IMR-90 (cell line): ENCODE measurements at regions not wholly inside any gene's neighbourhood (a gene's known extent, or its start where the extent isn't known, plus 50 kb on each side); places are given as distances from the start of the nearest gene placed in this dataset.

Experiments
- CEBPB ChIP-seq: IDR thresholded peaks from 2 replicates; pipeline ENCODE4 v1.6.1; 2012; ENCODE audit warnings: low read depth, low read length, improper control_type of control experiment
- CHD1 ChIP-seq: IDR thresholded peaks from 2 replicates; pipeline ENCODE4 v1.6.1; 2012; ENCODE audit warnings: low read depth, low read length, improper control_type of control experiment
- MXI1 ChIP-seq: IDR thresholded peaks from 2 replicates; pipeline ENCODE4 v1.6.1; 2012; ENCODE audit warnings: low read depth, mild to moderate bottlenecking, low read length, moderate library complexity, borderline replicate concordance
- NFE2L2 ChIP-seq: fragments of 150-350 bp; IDR thresholded peaks from 2 replicates; pipeline ENCODE4 v1.6.1; 2016; ENCODE audit warnings: low read depth, mild to moderate bottlenecking, low read length
- POLR2A ChIP-seq: IDR thresholded peaks from 2 replicates; pipeline ENCODE4 v1.6.1; 2012; ENCODE audit warnings: mild to moderate bottlenecking, low read depth, low read length
- RAD21 ChIP-seq: IDR thresholded peaks from 2 replicates; pipeline ENCODE4 v1.6.1; 2012; ENCODE audit warnings: low read length, improper control_type of control experiment
- RFX5 ChIP-seq: IDR thresholded peaks from 2 replicates; pipeline ENCODE4 v1.8.0; 2012; ENCODE audit warnings: low read depth, mild to moderate bottlenecking, low read length, moderate library complexity
- SMC3 ChIP-seq: fragments of 150-350 bp; IDR thresholded peaks from 2 replicates; pipeline ENCODE4 v1.6.1; 2016; ENCODE audit warnings: low read depth, mild to moderate bottlenecking, antibody characterized with exemption, low read length, moderate library complexity
- TF ChIP-seq, protein P1 (sequence below): conservative IDR thresholded peaks from 2 replicates; pipeline ENCODE4 v1.5.1; 2012; ENCODE audit warnings: mild to moderate bottlenecking, low read depth, low read length, improper control_type of control experiment
- TF ChIP-seq, protein P2 (sequence below): fragments of 150-350 bp; IDR thresholded peaks from 2 replicates; pipeline ENCODE4 v1.6.1; 2017; ENCODE audit warnings: mild to moderate bottlenecking, antibody characterized with exemption, low read length, low read depth
- TF ChIP-seq, protein P3 (sequence below): fragments of 150-350 bp; IDR thresholded peaks from 2 replicates; pipeline ENCODE4 v1.6.1; 2016; ENCODE audit warnings: low read depth, mild to moderate bottlenecking, low read length, moderate library complexity, borderline replicate concordance

DNA sequence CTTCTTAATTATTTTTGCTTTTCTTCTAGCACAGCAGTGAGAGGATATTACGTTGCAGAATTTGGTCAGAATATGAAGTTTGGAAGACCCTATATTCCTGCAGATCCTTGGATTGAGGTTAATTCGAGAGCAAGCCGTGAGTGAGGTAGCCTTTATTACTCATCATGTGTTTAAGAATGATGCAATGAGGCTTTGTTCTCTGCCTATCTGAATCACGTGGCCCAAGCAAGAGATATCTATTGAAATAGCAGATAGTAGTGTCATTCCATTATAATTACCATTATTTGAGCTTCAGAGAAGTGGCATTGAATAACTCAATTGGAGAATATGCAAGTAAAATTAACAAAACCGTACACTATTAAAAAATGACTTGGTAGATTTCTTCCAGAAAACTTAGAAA, 641.1 kb downstream of the TMEM182 start:
- TF ChIP-seq RAD21, result no peak
- TF ChIP-seq POLR2A, result no peak
- TF ChIP-seq, protein P1, sequence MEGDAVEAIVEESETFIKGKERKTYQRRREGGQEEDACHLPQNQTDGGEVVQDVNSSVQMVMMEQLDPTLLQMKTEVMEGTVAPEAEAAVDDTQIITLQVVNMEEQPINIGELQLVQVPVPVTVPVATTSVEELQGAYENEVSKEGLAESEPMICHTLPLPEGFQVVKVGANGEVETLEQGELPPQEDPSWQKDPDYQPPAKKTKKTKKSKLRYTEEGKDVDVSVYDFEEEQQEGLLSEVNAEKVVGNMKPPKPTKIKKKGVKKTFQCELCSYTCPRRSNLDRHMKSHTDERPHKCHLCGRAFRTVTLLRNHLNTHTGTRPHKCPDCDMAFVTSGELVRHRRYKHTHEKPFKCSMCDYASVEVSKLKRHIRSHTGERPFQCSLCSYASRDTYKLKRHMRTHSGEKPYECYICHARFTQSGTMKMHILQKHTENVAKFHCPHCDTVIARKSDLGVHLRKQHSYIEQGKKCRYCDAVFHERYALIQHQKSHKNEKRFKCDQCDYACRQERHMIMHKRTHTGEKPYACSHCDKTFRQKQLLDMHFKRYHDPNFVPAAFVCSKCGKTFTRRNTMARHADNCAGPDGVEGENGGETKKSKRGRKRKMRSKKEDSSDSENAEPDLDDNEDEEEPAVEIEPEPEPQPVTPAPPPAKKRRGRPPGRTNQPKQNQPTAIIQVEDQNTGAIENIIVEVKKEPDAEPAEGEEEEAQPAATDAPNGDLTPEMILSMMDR, result no peak
- TF ChIP-seq CEBPB, result no peak
- TF ChIP-seq CHD1, result no peak
- no peak for TF ChIP-seq NFE2L2
- TF ChIP-seq MXI1, result no peak
- TF ChIP-seq, protein P2, sequence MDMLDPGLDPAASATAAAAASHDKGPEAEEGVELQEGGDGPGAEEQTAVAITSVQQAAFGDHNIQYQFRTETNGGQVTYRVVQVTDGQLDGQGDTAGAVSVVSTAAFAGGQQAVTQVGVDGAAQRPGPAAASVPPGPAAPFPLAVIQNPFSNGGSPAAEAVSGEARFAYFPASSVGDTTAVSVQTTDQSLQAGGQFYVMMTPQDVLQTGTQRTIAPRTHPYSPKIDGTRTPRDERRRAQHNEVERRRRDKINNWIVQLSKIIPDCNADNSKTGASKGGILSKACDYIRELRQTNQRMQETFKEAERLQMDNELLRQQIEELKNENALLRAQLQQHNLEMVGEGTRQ, result no peak
- no peak for TF ChIP-seq SMC3
- TF ChIP-seq, protein P3, sequence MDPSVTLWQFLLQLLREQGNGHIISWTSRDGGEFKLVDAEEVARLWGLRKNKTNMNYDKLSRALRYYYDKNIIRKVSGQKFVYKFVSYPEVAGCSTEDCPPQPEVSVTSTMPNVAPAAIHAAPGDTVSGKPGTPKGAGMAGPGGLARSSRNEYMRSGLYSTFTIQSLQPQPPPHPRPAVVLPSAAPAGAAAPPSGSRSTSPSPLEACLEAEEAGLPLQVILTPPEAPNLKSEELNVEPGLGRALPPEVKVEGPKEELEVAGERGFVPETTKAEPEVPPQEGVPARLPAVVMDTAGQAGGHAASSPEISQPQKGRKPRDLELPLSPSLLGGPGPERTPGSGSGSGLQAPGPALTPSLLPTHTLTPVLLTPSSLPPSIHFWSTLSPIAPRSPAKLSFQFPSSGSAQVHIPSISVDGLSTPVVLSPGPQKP, result no peak
- TF ChIP-seq RFX5, result no peak
